ENCODE measurements at regions not wholly inside any gene's neighbourhood (a gene's known extent, or its start where the extent isn't known, plus 50 kb on each side); places are given as distances from the start of the nearest gene placed in this dataset.

- ATAC-seq (no peak), DNase-seq (no peak)
- H3K27ac ChIP-seq = no peak overlapping the region
- H3K27me3 ChIP-seq (ENCODE audit: low read depth) = no peaks in the 10 kb centered on the region
- TF ChIP-seq CTCF (IDR thresholded peaks at IDR 0.05) = no peak
- H3K4me3 ChIP-seq = no peak overlapping the region
- H3K9me3 ChIP-seq = no peaks in the 10 kb centered on the region
- intact Hi-C loops (cut with DNase I) = no loop called here
- no peaks in the 10 kb centered on the region for H3K4me1 ChIP-seq
- no peaks in the 10 kb centered on the region for H3K36me3 ChIP-seq
Measured at GRCh38 chr15:70383856-70384255, 286.1 kb upstream of the TLE3 start.

- ATAC-seq = no peak
- H3K4me3 ChIP-seq = no peak overlapping the region
- no peaks in the 10 kb centered on the region for H3K36me3 ChIP-seq
- no peak for DNase-seq
- H3K4me1 ChIP-seq = no peaks in the 10 kb centered on the region
- no peak overlapping the region for H3K27ac ChIP-seq
- H3K9me3 ChIP-seq = no peaks in the 10 kb centered on the region
- intact Hi-C loops (cut with DNase I) = no loop called here
- H3K27me3 ChIP-seq (ENCODE audit: low read depth) = no peaks in the 10 kb centered on the region
- TF ChIP-seq CTCF (IDR thresholded peaks at IDR 0.05) = no peak
Measured at GRCh38 chr15:70382762-70383458, 285.2 kb upstream of the TLE3 start.

GRCh38 chr15:70382009-70382749 is 284.5 kb upstream of the TLE3 start:
- H3K27ac ChIP-seq = no peak overlapping the region
- no peak overlapping the region for H3K4me3 ChIP-seq
- no peak for TF ChIP-seq CTCF (IDR thresholded peaks at IDR 0.05)
- no peaks in the 10 kb centered on the region for H3K27me3 ChIP-seq (ENCODE audit: low read depth)
- DNase-seq (no peak), ATAC-seq (no peak)
- peaks cover 1% of the 10 kb centered on the region for H3K4me1 ChIP-seq
- H3K36me3 ChIP-seq = no peaks in the 10 kb centered on the region
- H3K9me3 ChIP-seq = no peaks in the 10 kb centered on the region
- intact Hi-C loops (cut with DNase I) = no loop called here

- Histone ChIP-seq H3K4me1 (peaks cover 19% of the 10 kb centered on the region), H3K9me3 (no peaks in the 10 kb centered on the region), H3K27me3 (ENCODE audit: low read depth) (no peaks in the 10 kb centered on the region), H3K27ac (no peak overlapping the region), H3K36me3 (no peaks in the 10 kb centered on the region), H3K4me3 (no peak overlapping the region)
- DNase-seq = no peak
- no peak for TF ChIP-seq CTCF (IDR thresholded peaks at IDR 0.05)
- no peak for ATAC-seq
- intact Hi-C loops (cut with DNase I) = no loop called here
Measured at GRCh38 chr15:70379938-70380883, 282.5 kb upstream of the TLE3 start.

- no peak for DNase-seq
- intact Hi-C loops (cut with DNase I) = no loop called here
- no peak for ATAC-seq
- Histone ChIP-seq H3K27me3 (ENCODE audit: low read depth) (no peaks in the 10 kb centered on the region), H3K4me1 (peaks cover 19% of the 10 kb centered on the region), H3K4me3 (no peak overlapping the region), H3K27ac (no peak overlapping the region), H3K36me3 (no peaks in the 10 kb centered on the region), H3K9me3 (no peaks in the 10 kb centered on the region)
- TF ChIP-seq CTCF (IDR thresholded peaks at IDR 0.05) = no peak
Measured at GRCh38 chr15:70379134-70379533, 281.4 kb upstream of the TLE3 start.

Data from lower lobe of right lung (tissue), 2 donors.